OCI-LY7 (cell line): ENCODE measurements at regions not wholly inside any gene's neighbourhood (a gene's known extent, or its start where the extent isn't known, plus 50 kb on each side); places are given as distances from the start of the nearest gene placed in this dataset.

Experiments
- BruUV-seq: library from RNA; stranded (reverse); fragments of 400-500 nt; replicated peaks from 2 replicates; lab custom pipeline; 2021; lab: Mats Ljungman, UMichigan
- CTCF ChIA-PET: fragments of 300-600 bp; sonication (Branson Sonifier 250); formaldehyde crosslinking; loops from one replicate; lab custom pipeline; 2022; ENCODE audit warnings: antibody characterized with exemption; ENCODE audit not compliant: unreplicated experiment; lab: Charles Lee
- POLR2A ChIA-PET: fragments of 300-600 bp; sonication (Branson Sonifier 250); formaldehyde crosslinking; loops from one replicate; lab custom pipeline; 2022; ENCODE audit warnings: antibody characterized with exemption; lab: Charles Lee
- DNase-seq: peaks from one replicate; pipeline ENCODE4 v3.0.0-alpha.2; 2015; ENCODE audit warnings: low spot score
- H2AFZ ChIP-seq: fragments of 200-600 bp; sonication (generic), shearing (Covaris generic); 2 replicates; pipeline ENCODE4 v1.6.1; 2014; ENCODE audit warnings: mild to moderate bottlenecking, antibody characterized with exemption, low read length, moderate library complexity
- H3K27ac ChIP-seq: fragments of 200-600 bp; sonication (generic); 2 replicates; pipeline ENCODE4 v1.5.1; 2014; ENCODE audit warnings: mixed run types, low read depth, mild to moderate bottlenecking, moderate library complexity, low read length, inconsistent platforms; ENCODE audit not compliant: poor library complexity, severe bottlenecking
- H3K36me3 ChIP-seq: fragments of 200-600 bp; sonication (generic); 2 replicates; pipeline ENCODE4 v1.6.1; 2014; ENCODE audit warnings: mild to moderate bottlenecking, antibody characterized with exemption, low read length, moderate library complexity, mixed read lengths; ENCODE audit not compliant: insufficient read depth
- H3K4me1 ChIP-seq: fragments of 200-600 bp; sonication (generic); 2 replicates; pipeline ENCODE4 v1.5.1; 2014; ENCODE audit warnings: mild to moderate bottlenecking, low read length; ENCODE audit not compliant: insufficient read depth, poor library complexity, severe bottlenecking
- H3K4me2 ChIP-seq: fragments of 200-600 bp; sonication (generic); 2 replicates; pipeline ENCODE4 v1.6.1; 2014; ENCODE audit warnings: mild to moderate bottlenecking, low read length
- H3K4me3 ChIP-seq: fragments of 200-600 bp; sonication (generic); 2 replicates; pipeline ENCODE4 v1.5.1; 2014; ENCODE audit warnings: mild to moderate bottlenecking, low read depth, low read length; ENCODE audit not compliant: poor library complexity, severe bottlenecking
- H3K79me2 ChIP-seq: fragments of 200-600 bp; sonication (generic); 2 replicates; pipeline ENCODE4 v1.6.1; 2016; ENCODE audit warnings: low read depth, mild to moderate bottlenecking, low read length, moderate library complexity, mixed read lengths; ENCODE audit not compliant: insufficient read depth
- H3K9me2 ChIP-seq: fragments of 200-600 bp; sonication (generic); 2 replicates; pipeline ENCODE4 v1.6.1; 2016; ENCODE audit warnings: mild to moderate bottlenecking, low read length, mixed read lengths; ENCODE audit not compliant: insufficient read depth
- H3K9me3 ChIP-seq: fragments of 200-600 bp; sonication (generic); 2 replicates; pipeline ENCODE4 v1.6.1; 2014; ENCODE audit warnings: mild to moderate bottlenecking, mixed run types, low read length, mixed read lengths
- H4K20me1 ChIP-seq: fragments of 200-600 bp; sonication (generic); 2 replicates; pipeline ENCODE4 v1.6.1; 2014; ENCODE audit warnings: mild to moderate bottlenecking, antibody characterized with exemption, low read length, moderate library complexity, mixed read lengths; ENCODE audit not compliant: insufficient read depth
- CTCF ChIP-seq: fragments of 200-600 bp; sonication (generic); conservative IDR thresholded peaks from 2 replicates; pipeline ENCODE4 v1.5.1; 2014; ENCODE audit warnings: mild to moderate bottlenecking, antibody characterized with exemption, low read length, moderate library complexity, mixed read lengths
- EZH2phosphoT487 ChIP-seq: fragments of 200-600 bp; sonication (generic); IDR thresholded peaks from 2 replicates; pipeline ENCODE4 v1.6.1; 2018; ENCODE audit warnings: low read depth, borderline replicate concordance, mild to moderate bottlenecking, mixed run types, antibody characterized with exemption, low read length, moderate library complexity, mixed read lengths
- intact Hi-C: fragments of 100-400 bp; cut with micrococcal nuclease; formaldehyde crosslinking; loops from one replicate; pipeline ENCODE4 v1.10.0; 2022; ENCODE audit not compliant: unreplicated experiment

DNA sequence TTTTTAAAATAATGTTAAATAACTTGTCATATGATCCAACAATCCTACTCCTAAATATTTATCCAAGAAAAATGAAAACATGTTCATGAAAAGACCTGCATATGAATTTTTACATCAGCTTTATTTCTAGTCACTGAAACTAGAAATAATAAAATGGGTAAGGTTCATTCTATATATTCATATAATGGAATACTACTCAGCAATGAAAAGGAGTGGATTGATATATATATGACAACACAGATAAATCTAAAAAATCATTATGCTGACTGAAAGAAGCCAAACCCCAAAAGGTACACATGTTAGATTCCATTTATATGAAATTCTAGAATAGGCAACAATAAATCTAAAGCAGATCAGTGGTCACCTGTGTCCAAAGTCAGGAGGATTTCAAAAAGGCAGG is 84.9 kb upstream of the PCBD1 start:
- POLR2A ChIA-PET = interaction anchor here (0.5 kb wide), 1 partner anchor 231 kb away, joined by 4 read pairs; no protein-coding TSS in a partner anchor
- H4K20me1 ChIP-seq = no peaks in the 10 kb centered on the region
- no peak overlapping the region for H3K4me2 ChIP-seq
- H3K79me2 ChIP-seq = no peaks in the 10 kb centered on the region
- CTCF ChIA-PET = no interaction called here
- DNase-seq = no peak
- intact Hi-C loops = no loop called here
- no peaks in the 10 kb centered on the region for H3K4me1 ChIP-seq
- H3K36me3 ChIP-seq = no peaks in the 10 kb centered on the region
- 0 out of 2 replicates have a peak, but pooled peaks cover 3% of the 10 kb centered on the region for H3K9me3 ChIP-seq
- no peak overlapping the region for H3K4me3 ChIP-seq
- TF ChIP-seq EZH2phosphoT487 (no peak), CTCF (no peak)
- BruUV-seq = no TSS peak
- no peaks in the 10 kb centered on the region for H3K9me2 ChIP-seq
- H3K27ac ChIP-seq = no peak overlapping the region
- H2AFZ ChIP-seq = no peak overlapping the region

DNA sequence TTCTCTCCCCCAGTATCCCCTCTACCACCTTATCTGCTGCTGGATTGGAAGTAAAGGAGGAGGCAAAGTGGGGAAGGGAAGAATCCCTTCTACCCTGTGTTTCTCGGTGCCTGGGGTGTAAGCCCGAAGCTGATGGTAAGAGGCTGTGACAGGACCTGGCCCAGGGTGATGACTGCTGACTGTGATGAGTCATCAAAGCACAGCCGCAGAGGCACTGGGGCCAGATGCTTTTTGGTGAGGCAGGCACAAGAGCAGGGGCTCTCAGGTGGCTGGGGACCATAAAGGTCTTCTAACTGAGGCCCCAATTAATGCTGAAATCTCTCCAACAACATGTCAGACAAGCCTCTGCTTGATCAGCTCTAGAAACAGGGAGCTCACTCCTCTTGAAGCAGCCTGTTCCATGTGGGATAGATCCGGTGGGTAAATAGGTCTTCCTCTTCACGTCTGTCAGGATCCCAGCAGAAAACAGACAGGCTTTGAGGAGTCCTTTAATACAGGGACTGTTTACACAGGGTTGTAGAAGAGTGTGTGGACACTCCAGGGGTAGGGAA is 86.1 kb upstream of the PCBD1 start:
- Histone ChIP-seq H3K36me3 (no peaks in the 10 kb centered on the region), H3K4me1 (no peaks in the 10 kb centered on the region), H3K9me2 (no peaks in the 10 kb centered on the region), H2AFZ (no peak overlapping the region), H3K79me2 (no peaks in the 10 kb centered on the region), H3K4me3 (no peak overlapping the region), H3K9me3 (0 out of 2 replicates have a peak, but pooled peaks cover 3% of the 10 kb centered on the region), H3K4me2 (no peak overlapping the region), H3K27ac (no peak overlapping the region), H4K20me1 (no peaks in the 10 kb centered on the region)
- CTCF ChIA-PET = no interaction called here
- BruUV-seq = no TSS peak
- no peak for DNase-seq
- intact Hi-C loops = no loop called here
- TF ChIP-seq EZH2phosphoT487 (no peak), CTCF (no peak)
- POLR2A ChIA-PET = no interaction called here

DNA sequence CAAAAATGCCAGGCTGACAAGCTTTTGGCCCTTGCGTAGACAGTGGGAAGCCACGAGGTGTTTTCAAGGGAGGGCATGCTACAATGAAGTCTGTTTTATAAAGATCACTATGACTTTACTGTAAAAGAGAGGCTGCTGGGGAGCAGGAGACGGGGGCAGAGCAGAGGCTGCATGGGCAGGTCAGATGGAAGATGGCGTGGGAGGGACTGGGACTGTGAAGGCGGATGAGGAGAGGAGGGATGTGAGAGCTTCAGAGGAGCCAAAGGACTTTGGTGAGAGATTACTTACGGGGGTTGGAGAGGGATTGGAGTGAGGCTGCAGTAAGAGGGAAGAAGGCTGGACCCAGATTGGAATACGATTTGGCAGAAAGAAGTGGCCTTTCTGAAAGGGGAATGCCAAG is 86.6 kb upstream of the PCBD1 start:
- Histone ChIP-seq H3K9me2 (no peaks in the 10 kb centered on the region), H3K4me1 (no peaks in the 10 kb centered on the region), H3K79me2 (no peaks in the 10 kb centered on the region), H3K9me3 (0 out of 2 replicates have a peak, but pooled peaks cover 3% of the 10 kb centered on the region), H3K4me3 (no peak overlapping the region), H3K27ac (no peak overlapping the region), H3K36me3 (no peaks in the 10 kb centered on the region), H2AFZ (no peak overlapping the region), H3K4me2 (no peak overlapping the region), H4K20me1 (no peaks in the 10 kb centered on the region)
- no peak for TF ChIP-seq CTCF
- intact Hi-C loops = no loop called here
- POLR2A ChIA-PET = no interaction called here
- CTCF ChIA-PET = no interaction called here
- BruUV-seq = no TSS peak
- no peak for DNase-seq
